GM18505 (cell line): ENCODE measurements at regions not wholly inside any gene's neighbourhood (a gene's known extent, or its start where the extent isn't known, plus 50 kb on each side); places are given as distances from the start of the nearest gene placed in this dataset.

ENCODE experiments used
- ATAC-seq: cut with Tn5 transposase; IDR thresholded peaks from one replicate; pipeline ENCODE4 v1.9.1; 2021; ENCODE audit not compliant: unreplicated experiment
- POLR2A ChIP-seq: IDR thresholded peaks from 4 replicates; pipeline ENCODE4 v1.6.1; 2011; ENCODE audit warnings: borderline replicate concordance; ENCODE audit not compliant: insufficient read depth, insufficient read length; ENCODE audit errors: extremely low read depth

DNA sequence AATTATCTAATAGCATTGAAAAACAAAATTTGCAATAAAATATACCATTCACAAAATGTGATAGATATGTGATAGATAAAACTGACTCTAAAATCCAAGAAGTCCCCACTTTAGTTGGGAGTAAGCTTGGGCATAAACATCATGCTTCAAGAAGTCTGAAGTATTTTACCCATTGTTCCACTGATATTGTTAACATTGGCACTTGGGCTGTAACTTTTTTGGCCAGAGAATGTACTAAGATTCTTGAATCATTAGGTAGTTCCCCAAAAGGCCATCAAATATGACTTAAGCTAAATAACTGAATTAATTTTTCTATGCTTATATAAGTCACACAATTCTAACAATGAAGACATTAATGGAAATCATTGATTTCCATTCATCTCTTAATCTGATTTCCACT, 413.6 kb downstream of the CDH2 start:
- TF ChIP-seq POLR2A = no peak
- ATAC-seq = no peak

DNA sequence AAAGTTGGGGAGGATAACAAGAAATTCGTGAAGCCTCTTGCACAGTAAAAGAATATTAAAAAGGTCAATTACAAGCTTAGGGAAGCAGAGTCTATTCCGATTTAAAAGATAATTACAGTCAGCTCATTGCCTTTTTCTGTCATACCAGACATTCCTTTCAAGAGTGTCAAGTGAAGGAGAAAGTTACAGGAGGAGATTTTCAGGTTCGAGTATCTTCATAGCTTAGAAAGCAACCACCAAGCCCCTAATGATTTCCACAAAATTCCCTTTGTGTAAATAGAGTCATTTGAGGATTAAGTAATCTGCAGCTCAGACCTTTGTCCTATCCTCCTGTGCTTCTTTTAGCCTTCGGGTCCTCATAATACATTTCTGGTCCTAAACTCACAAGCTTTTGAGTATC, 414.9 kb downstream of the CDH2 start:
- no peak for ATAC-seq
- no peak for TF ChIP-seq POLR2A

DNA sequence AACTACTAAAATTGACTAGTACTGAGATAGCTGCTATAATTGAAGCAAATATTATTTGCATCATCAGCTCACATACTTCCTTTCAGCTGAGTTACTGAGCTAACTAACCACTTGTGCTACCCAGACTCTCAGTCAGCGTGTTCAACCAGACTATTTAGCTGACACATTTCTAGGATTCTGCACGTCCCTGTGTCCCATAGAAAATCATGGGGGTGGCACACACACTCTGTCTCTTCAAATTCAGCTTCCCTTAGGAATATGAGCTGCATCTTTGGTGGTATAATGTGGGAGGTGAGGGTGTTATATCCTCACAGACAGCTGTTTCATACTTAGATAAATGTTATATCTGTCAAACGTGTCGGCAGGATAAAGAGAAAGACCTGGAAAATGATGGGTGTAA, 424.0 kb downstream of the CDH2 start:
- TF ChIP-seq POLR2A = no peak
- ATAC-seq = no peak

- no peak for TF ChIP-seq POLR2A
- ATAC-seq = no peak
Measured at GRCh38 chr18:27750923-27751322, 426.0 kb downstream of the CDH2 start.

DNA sequence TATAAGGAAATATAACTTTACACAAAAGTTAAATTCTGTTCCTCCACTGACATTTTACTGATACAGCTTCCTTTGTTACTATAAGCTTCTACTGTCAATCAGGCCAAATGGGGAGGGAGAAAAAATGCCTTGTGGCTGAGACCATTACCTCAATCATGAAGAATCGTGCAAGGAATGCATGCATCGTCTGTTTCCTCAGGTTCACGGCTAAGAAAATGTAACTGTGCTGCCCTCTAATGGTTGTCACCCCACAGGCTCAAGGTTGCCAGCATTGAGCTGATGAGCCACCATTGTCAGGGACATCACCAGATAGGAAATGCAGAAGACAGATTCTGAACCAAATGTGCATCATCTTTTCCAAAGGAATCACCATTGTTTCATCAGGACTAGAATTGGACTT, 426.9 kb downstream of the CDH2 start:
- TF ChIP-seq POLR2A = no peak
- ATAC-seq = no peak

DNA sequence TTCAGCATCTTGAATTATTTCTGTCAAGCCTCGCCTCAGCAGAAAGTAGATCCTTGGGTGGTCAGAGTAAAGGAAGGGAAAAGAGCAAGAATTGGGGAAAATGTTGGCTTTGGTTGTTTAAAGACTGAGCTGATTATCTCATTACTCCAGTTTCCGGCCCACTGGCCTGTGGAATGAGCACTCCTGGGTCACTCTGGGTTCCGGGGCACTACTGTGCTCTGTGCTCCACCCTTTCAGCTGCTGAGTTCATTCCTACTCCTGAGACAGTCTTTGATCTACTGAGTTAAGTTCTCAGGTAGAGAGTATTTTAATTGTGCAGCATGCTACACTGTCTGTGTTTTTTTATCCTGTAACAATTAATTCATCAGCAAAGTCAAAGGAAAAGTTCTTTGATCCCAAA, 427.7 kb downstream of the CDH2 start:
- no peak for ATAC-seq
- TF ChIP-seq POLR2A = no peak

DNA sequence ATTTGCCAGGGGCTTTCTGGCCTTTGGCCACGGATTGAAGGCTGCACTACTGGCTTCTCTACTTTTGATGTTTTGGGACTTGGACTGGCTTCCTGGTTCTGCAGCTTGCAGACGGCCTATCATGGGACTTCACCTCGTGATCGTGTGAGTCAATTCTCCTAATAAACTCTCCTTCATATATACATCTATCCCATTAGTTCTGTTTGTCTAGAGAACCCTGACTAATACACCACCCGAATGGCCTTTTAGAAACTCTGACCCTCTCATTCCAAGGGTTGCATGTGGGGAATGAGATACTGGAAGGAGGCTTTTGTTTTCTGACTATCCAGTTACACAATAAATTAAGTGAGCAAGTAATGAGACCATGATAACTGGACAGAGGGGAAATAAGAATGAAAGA, 430.7 kb downstream of the CDH2 start:
- no peak for TF ChIP-seq POLR2A
- ATAC-seq = no peak

- ATAC-seq = no peak
- TF ChIP-seq POLR2A = no peak
Measured at GRCh38 chr18:27735117-27735516, 441.8 kb downstream of the CDH2 start.

- no peak for TF ChIP-seq POLR2A
- ATAC-seq = no peak
Measured at GRCh38 chr18:27731211-27731610, 445.7 kb downstream of the CDH2 start.

- TF ChIP-seq POLR2A = no peak
- ATAC-seq = no peak
Measured at GRCh38 chr18:27728659-27729058, 448.3 kb downstream of the CDH2 start.

DNA sequence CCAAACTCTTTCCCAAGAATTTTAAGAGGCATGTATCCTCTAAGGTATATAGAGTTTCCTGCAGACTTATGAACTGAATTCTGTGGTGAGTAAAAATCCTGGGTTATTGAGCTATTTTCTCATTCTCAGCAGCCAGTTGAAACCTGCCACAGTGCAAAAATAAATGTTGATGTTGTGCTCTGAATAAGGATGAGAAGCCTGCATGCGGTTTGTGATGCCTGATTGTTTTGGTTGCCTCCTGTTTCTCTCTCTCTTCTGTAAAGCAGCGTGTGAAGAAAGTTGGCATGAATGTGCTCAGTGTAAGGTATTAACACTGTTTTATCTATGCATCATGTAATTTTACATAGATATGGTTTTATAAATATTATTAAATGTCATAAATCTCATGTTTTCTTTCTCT, 452.6 kb downstream of the CDH2 start:
- TF ChIP-seq POLR2A = no peak

GRCh38 chr18:27723168-27723567, 453.8 kb downstream of the CDH2 start:
- ATAC-seq = no peak
- no peak for TF ChIP-seq POLR2A

More for the DNA sequence above, 452.6 kb downstream of the CDH2 start:
- no peak for ATAC-seq

GRCh38 chr18:27719680-27720079, 457.2 kb downstream of the CDH2 start:
- no peak for TF ChIP-seq POLR2A

GRCh38 chr18:27717816-27718215, 459.1 kb downstream of the CDH2 start:
- ATAC-seq = no peak
- TF ChIP-seq POLR2A = no peak

More at GRCh38 chr18:27719680-27720079, 457.2 kb downstream of the CDH2 start:
- no peak for ATAC-seq

- no peak for ATAC-seq
- no peak for TF ChIP-seq POLR2A
Measured at GRCh38 chr18:27717250-27717649, 459.7 kb downstream of the CDH2 start.
